ENCODE measurements at regions not wholly inside any gene's neighbourhood (a gene's known extent, or its start where the extent isn't known, plus 50 kb on each side); places are given as distances from the start of the nearest gene placed in this dataset.
"Not testable (repeated sequence)": the region's sequence is repeated elsewhere in the genome, so short reads cannot be mapped to it uniquely, and the experiment has no call there.

- TF ChIP-seq NR3C1 (IDR thresholded peaks at IDR 0.05) (no peak), POLR2AphosphoS2 (conservative IDR thresholded peaks at IDR 0.05; ENCODE audit: low read length) (no peak), CBX2 (IDR thresholded peaks at IDR 0.05; ENCODE audit: borderline replicate concordance, low read depth) (no peak), HDAC2 (IDR thresholded peaks at IDR 0.05) (no peak)
- WGBS (ENCODE audit: missing lambda C conversion rate), result 28% methylated on average over 6 of the region's 6 CpGs
- H3K4me1 ChIP-seq, result no peaks in the 10 kb centered on the region
- H3K4me3 ChIP-seq, result no peak overlapping the region
- H3K27ac ChIP-seq, result no peak overlapping the region
- ATAC-seq (no peak), FAIRE-seq (no peak), DNase-seq (ENCODE audit: low read depth in 1 of 2, low spot score in 1 of 2) (no peak)
- no peak overlapping the region for H3K4me2 ChIP-seq
- ChIA-PET CTCF (no interaction called here), POLR2A (no interaction called here)
- peaks cover 12% of the 10 kb centered on the region; the same call in 1 of the 3 replicates for H3K9me3 ChIP-seq
Measured at GRCh38 chr10:117492504-117492903, 50.0 kb upstream of the EMX2 start.

- Histone ChIP-seq H3K4me2 (no peak overlapping the region), H3K9me3 (no peaks in the 10 kb centered on the region), H3K4me3 (no peak overlapping the region), H3K4me1 (no peaks in the 10 kb centered on the region), H3K27ac (no peak overlapping the region)
- FAIRE-seq (no peak), ATAC-seq (no peak), DNase-seq (ENCODE audit: low read depth in 1 of 2, low spot score in 1 of 2) (no peak)
- no peak for TF ChIP-seq BHLHE40 (IDR thresholded peaks at IDR 0.05; ENCODE audit: low read depth, low read length)
- TF ChIP-seq PHF8 (IDR thresholded peaks at IDR 0.05; ENCODE audit: borderline replicate concordance, low read depth), result no peak
- TF ChIP-seq ZC3H11A (IDR thresholded peaks at IDR 0.05), result no peak
- no peak for TF ChIP-seq CTCF (IDR thresholded peaks at IDR 0.05)
- no peak for TF ChIP-seq ELK1 (IDR thresholded peaks at IDR 0.05; ENCODE audit: low read depth, low read length)
- no peak for TF ChIP-seq MYC (IDR thresholded peaks at IDR 0.05; ENCODE audit: borderline replicate concordance, low read length)
- WGBS (ENCODE audit: missing lambda C conversion rate), result 71% methylated on average over 7 of the region's 7 CpGs
- POLR2A ChIA-PET, result no interaction called here
- CTCF ChIA-PET, result interaction anchor here (0.9 to 1.9 kb wide), 2 partner anchors 10 to 971 kb away, joined by 3 to 5 read pairs; no protein-coding TSS in a partner anchor
Measured at GRCh38 chr10:117488004-117488403, 54.5 kb upstream of the EMX2 start.

- TF ChIP-seq ZSCAN20 (CRISPR knock-in tag; IDR thresholded peaks at IDR 0.05), result no peak
- Histone ChIP-seq H3K4me2 (no peak overlapping the region), H3K4me3 (no peak overlapping the region), H3K27ac (no peak overlapping the region), H3K4me1 (no peaks in the 10 kb centered on the region), H3K9me3 (no peaks in the 10 kb centered on the region)
- no peak for FAIRE-seq
- CTCF ChIA-PET, result interaction anchor here (0.7 to 1.2 kb wide), 3 partner anchors 9 to 55 kb away, joined by 3 to 4 read pairs (median 4); no protein-coding TSS in a partner anchor
- ATAC-seq, result no peak
- POLR2A ChIA-PET, result no interaction called here
- 91% methylated on average over 4 of the region's 4 CpGs for WGBS (ENCODE audit: missing lambda C conversion rate)
- DNase-seq (ENCODE audit: low read depth in 1 of 2, low spot score in 1 of 2), result no peak
Measured at GRCh38 chr10:117486606-117487005, 55.9 kb upstream of the EMX2 start.

GRCh38 chr10:117483056-117483590 is 59.4 kb upstream of the EMX2 start:
- 46% methylated on average over 5 of the region's 5 CpGs for WGBS (ENCODE audit: missing lambda C conversion rate)
- Histone ChIP-seq H3K4me2 (no peak overlapping the region), H3K9me3 (no peaks in the 10 kb centered on the region), H3K4me1 (no peaks in the 10 kb centered on the region), H3K27ac (no peak overlapping the region), H3K4me3 (no peak overlapping the region)
- CTCF ChIA-PET, result interaction anchor here (0.9 to 1.6 kb wide), 2 partner anchors 14 to 40 kb away, joined by 4 read pairs; no protein-coding TSS in a partner anchor
- FAIRE-seq, result no peak
- ATAC-seq, result no peak
- TF ChIP-seq RFX5 (IDR thresholded peaks at IDR 0.05) (no peak), RAD21 (conservative IDR thresholded peaks at IDR 0.05 in 1 of 2, IDR thresholded peaks at IDR 0.05 in 1 of 2) (no peak), NFE2L2 (conservative IDR thresholded peaks at IDR 0.05; ENCODE audit: low read length) (no peak), CBX8 (IDR thresholded peaks at IDR 0.05) (no peak), TP53 (CRISPR knock-in tag; IDR thresholded peaks at IDR 0.05) (no peak), USF2 (IDR thresholded peaks at IDR 0.05) (no peak), POLR2AphosphoS2 (conservative IDR thresholded peaks at IDR 0.05; ENCODE audit: low read length) (no peak), RNF2 (IDR thresholded peaks at IDR 0.05; ENCODE audit: borderline replicate concordance, low read depth) (no peak), ZSCAN20 (CRISPR knock-in tag; IDR thresholded peaks at IDR 0.05) (no peak), ATOH8 (CRISPR knock-in tag; IDR thresholded peaks at IDR 0.05; ENCODE audit: low read depth) (no peak), ZC3H11A (IDR thresholded peaks at IDR 0.05) (no peak), MYC (IDR thresholded peaks at IDR 0.05; ENCODE audit: borderline replicate concordance, low read length) (no peak), JUN (IDR thresholded peaks at IDR 0.05) (no peak)
- POLR2A ChIA-PET, result no interaction called here
- no peak for DNase-seq (ENCODE audit: low read depth in 1 of 2, low spot score in 1 of 2)

GRCh38 chr10:117481011-117481410 is 61.5 kb upstream of the EMX2 start:
- H3K4me1 ChIP-seq; DNase-seq (ENCODE audit: low read depth in 1 of 2, low spot score in 1 of 2); POLR2A ChIA-PET; H3K27ac ChIP-seq; H3K9me3 ChIP-seq; ATAC-seq; H3K4me2 ChIP-seq; FAIRE-seq; H3K4me3 ChIP-seq: not testable (repeated sequence)
- WGBS (ENCODE audit: missing lambda C conversion rate), result 59% methylated on average over 6 of the region's 6 CpGs
- CTCF ChIA-PET, result interaction anchor here (0.5 to 1.5 kb wide), 2 partner anchors 14 to 38 kb away, joined by 3 to 6 read pairs; no protein-coding TSS in a partner anchor

Measured in A549 (cell line).